ENCODE measurements at regions not wholly inside any gene's neighbourhood (a gene's known extent, or its start where the extent isn't known, plus 50 kb on each side); places are given as distances from the start of the nearest gene placed in this dataset.
"Not testable (repeated sequence)": the region's sequence is repeated elsewhere in the genome, so short reads cannot be mapped to it uniquely, and the experiment has no call there.

DNA sequence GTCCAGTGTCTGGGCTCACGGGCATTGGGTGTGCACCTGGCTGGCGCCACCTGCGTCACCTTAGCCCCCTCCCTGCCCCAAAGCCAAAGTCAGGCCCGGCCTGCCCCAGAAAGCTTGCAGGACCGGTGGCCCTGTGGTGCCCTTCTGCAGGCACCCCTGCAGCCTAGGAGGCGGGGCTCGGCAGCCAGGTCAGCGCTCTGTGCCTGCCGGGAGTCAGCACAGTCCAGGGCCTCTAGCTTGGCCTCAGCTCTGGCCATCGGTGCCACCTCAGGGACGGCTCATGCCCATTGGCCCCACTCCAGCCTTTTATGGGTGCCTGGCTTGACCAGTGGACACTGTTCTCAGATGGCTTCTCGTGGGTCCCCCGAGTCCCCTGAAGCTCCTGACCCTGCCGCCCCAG lies 118.5 kb downstream of the TMEM121 start:
- not testable (repeated sequence) for H3K4me3 ChIP-seq (ENCODE audit: low read depth, low read length); H3K27me3 ChIP-seq (ENCODE audit: control insufficient read depth, insufficient read depth, low read length)

DNA sequence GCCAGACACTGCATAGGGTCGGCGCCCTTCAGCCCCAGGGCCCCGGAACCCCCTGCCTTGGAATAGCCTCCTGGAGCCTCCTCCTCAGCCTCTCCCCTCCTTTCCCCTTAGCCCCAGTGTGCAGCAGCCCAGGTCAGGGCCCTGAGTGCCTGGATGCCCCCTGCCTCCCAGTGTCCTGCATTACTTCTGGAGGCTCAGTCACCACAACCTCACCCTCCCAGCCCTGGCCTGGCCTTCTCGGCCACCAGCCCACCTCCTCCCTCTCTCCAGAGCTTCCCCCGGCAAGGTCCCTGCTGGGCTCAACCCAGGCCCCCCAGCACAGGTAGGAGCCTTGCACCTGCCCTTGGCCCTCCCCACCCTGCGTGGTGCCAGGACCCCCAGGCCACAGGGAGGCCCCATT lies 119.0 kb downstream of the TMEM121 start:
- DNase-seq (ENCODE audit: low read depth); H3K36me3 ChIP-seq (ENCODE audit: control insufficient read depth, insufficient read depth, low read length); H3K4me3 ChIP-seq (ENCODE audit: low read depth, low read length); H3K27me3 ChIP-seq (ENCODE audit: control insufficient read depth, insufficient read depth, low read length): not testable (repeated sequence)

More for the DNA sequence above, 118.5 kb downstream of the TMEM121 start:
- H3K36me3 ChIP-seq (ENCODE audit: control insufficient read depth, insufficient read depth, low read length); DNase-seq (ENCODE audit: low read depth): not testable (repeated sequence)

DNA sequence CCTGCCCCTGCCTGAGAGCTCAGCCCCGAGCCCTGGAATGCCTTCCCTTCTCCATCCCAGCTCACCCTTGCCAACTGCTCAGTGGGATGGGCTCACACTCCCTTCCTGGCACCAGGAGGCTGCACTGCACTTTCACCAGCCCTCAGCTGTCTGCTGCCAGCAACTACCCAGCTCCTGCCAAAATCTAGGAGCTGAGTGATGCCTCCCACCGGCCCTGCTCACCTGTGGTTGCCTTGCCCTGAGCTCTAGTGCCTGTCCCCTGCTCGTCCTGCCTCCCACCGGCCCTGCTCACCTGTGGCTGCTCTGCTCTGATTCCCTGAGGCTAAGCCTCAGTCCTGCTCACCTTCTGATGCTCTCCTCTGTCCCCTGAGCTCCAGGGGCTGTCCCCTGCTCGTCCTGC lies 119.8 kb downstream of the TMEM121 start:
- no peak for DNase-seq (ENCODE audit: low read depth)
- Histone ChIP-seq H3K27me3 (ENCODE audit: control insufficient read depth, insufficient read depth, low read length) (no peaks in the 10 kb centered on the region), H3K36me3 (ENCODE audit: control insufficient read depth, insufficient read depth, low read length) (no peaks in the 10 kb centered on the region), H3K4me3 (ENCODE audit: low read depth, low read length) (no peak overlapping the region)
- TF ChIP-seq, protein P1, sequence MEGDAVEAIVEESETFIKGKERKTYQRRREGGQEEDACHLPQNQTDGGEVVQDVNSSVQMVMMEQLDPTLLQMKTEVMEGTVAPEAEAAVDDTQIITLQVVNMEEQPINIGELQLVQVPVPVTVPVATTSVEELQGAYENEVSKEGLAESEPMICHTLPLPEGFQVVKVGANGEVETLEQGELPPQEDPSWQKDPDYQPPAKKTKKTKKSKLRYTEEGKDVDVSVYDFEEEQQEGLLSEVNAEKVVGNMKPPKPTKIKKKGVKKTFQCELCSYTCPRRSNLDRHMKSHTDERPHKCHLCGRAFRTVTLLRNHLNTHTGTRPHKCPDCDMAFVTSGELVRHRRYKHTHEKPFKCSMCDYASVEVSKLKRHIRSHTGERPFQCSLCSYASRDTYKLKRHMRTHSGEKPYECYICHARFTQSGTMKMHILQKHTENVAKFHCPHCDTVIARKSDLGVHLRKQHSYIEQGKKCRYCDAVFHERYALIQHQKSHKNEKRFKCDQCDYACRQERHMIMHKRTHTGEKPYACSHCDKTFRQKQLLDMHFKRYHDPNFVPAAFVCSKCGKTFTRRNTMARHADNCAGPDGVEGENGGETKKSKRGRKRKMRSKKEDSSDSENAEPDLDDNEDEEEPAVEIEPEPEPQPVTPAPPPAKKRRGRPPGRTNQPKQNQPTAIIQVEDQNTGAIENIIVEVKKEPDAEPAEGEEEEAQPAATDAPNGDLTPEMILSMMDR (IDR thresholded peaks at IDR 0.05; ENCODE audit: insufficient read depth, low read length, poor library complexity, severe bottlenecking) = no peak

DNA sequence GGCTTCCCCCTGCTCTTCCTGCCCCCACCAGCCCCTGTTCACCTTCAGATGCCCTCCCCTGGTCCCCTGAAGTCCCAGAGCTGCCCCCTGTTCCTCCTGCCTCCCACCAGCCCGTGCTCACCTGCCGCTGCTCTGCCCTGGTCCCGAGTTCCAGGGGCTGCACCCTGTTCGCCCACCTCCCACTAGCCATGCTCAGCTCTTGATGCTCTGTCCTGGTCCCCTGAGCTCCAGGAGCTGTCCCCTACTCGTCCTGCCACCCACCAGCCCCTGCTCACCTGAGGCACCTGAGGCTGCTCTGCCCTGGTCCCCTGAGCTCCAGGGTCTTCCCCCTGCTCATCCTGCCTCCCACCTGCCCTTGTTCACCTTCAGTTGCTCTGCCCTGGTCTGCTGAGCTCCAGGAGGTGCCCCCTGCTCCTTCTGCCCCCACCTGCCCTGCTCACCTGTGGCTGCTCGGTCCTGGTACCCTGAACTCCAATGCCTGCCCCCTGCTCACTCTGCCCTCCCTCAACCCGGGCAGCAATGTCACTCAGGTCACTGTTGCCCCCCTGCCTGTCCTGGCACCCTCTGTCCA lies 120.4 kb downstream of the TMEM121 start:
- not testable (repeated sequence) for H3K27me3 ChIP-seq (ENCODE audit: control insufficient read depth, insufficient read depth, low read length); DNase-seq (ENCODE audit: low read depth); H3K36me3 ChIP-seq (ENCODE audit: control insufficient read depth, insufficient read depth, low read length); H3K4me3 ChIP-seq (ENCODE audit: low read depth, low read length)

DNA sequence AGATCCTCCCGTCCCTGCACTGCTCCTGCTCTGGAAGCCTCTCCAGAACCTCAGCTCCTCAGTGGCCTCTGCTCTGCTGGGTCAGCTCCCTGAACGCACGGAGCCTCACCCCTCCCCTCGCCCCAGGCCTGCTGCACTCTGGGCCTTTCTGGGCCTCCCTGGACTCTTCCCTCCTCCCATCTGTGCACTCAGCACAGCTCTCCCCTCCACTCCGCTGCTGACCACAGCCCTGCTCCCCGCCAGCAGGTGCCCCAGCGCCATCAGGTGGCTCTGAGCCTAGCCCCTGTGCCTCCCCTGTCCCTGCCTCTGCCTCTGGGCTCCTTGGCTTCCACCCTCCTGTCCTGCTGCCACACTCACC lies 121.0 kb downstream of the TMEM121 start:
- H3K4me3 ChIP-seq (ENCODE audit: low read depth, low read length); H3K27me3 ChIP-seq (ENCODE audit: control insufficient read depth, insufficient read depth, low read length); H3K36me3 ChIP-seq (ENCODE audit: control insufficient read depth, insufficient read depth, low read length); DNase-seq (ENCODE audit: low read depth): not testable (repeated sequence)

DNA sequence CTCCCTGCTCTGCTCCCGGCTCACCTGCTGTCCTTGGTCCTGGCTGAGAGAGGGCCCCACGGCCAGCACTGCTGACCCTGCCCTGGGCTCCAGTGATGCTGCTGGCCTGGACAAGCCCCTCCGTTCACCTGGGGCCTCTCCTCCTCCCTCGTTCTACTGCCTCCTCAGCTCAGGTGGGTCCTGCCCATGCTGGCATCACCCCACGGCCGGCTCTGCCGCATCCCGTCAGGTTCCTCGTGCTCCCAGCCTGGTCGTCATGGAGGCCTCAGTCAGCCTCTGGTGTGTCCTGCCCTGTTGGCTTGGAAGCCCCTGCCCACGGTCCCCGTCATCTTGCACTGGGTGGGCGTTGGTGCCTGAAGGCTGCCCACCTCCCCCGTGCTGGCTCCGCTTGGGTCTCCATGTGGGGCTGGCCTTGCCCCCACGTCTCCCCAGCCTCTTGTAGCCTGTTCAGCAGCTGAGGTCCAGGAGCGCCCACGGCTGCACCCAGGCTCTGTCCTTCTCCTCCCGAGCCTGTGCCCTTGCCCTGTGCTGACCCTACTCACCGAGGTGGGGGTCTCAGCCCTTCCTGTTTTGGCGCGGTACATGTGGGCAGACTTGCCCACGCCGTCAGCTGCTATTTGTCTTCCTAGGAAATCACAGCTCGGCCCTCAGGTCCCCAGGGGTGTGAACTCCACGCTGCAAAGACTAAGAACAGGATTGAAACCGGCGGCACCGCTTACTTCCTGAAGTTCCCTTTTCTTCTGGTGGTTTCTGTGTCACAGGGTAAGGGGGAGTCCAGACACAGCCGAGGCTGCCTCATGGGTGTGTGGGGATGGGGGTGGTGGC lies 121.6 kb downstream of the TMEM121 start:
- TF ChIP-seq, protein P1 (IDR thresholded peaks at IDR 0.05; ENCODE audit: insufficient read depth, low read length, poor library complexity, severe bottlenecking) = no peak
- H3K4me3 ChIP-seq (ENCODE audit: low read depth, low read length) = no peak overlapping the region
- no peak for DNase-seq (ENCODE audit: low read depth)
- H3K27me3 ChIP-seq (ENCODE audit: control insufficient read depth, insufficient read depth, low read length) = no peaks in the 10 kb centered on the region
- no peaks in the 10 kb centered on the region for H3K36me3 ChIP-seq (ENCODE audit: control insufficient read depth, insufficient read depth, low read length)

DNA sequence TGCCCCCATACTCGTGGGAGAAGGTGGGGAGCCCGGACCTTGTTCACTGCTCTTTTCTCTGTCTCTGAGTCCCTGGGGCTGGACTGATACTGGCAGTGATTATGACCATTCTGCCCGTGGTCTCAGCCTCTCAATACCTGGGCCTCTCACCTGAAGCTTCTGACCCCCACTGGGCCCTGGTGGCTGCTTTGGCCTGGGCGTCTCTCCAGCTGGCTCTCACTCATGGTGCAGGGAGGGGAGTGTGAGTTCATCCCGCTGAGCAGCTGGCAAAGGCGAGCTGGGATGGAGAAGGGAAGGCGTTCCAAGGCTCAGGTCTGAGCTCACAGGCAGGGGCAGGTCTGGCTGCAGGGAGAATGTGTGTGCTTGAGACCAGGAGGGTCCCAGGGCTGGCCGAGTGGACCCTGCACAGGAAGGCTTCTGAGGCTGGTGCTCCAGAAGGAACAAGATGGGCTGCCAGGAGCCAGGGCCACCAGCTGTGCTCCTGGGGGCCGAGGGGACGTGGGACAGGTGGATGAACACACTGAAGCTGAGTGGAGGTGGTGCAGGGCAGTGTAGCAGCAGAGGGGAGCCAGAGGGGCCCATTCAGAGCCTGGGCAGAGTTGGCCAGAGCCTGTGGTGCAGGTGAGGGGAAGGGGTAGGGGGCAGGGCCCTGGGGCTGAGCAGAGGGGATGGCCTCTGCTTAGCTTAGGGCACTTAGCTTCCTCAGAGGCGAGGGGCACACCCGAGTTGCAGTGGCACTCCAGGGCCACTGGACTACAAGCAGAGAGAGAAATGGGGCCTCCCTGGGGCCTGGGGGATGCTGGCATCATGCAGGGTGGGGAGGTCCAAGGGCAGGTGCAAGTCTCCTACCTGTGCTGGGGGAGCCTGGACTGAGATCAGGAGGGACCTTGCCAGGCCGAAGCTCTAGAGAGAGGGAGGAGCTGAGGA lies 122.5 kb downstream of the TMEM121 start:
- not testable (repeated sequence) for H3K4me3 ChIP-seq (ENCODE audit: low read depth, low read length); H3K36me3 ChIP-seq (ENCODE audit: control insufficient read depth, insufficient read depth, low read length); H3K27me3 ChIP-seq (ENCODE audit: control insufficient read depth, insufficient read depth, low read length); DNase-seq (ENCODE audit: low read depth)

DNA sequence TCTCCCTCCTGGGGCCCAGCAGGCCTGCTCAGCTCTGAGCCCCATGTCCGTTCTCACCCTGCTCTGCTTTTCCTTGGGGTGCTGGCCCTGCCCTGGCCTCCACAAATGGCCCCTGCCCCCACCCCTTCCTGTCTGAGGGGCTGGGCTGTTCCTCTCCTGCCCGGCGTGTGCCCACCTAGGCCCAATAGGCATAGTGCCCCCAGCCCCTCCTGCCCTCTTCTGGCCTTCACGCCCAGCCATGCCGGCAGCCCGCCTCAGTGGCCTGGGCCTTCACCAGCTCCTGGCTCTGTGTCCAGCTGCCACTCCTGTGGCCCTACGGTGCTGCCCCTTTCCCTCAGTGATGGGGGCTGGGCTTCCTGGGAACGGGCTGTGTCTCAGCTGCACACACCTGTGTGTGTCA lies 125.9 kb downstream of the TMEM121 start:
- H3K36me3 ChIP-seq (ENCODE audit: control insufficient read depth, insufficient read depth, low read length); H3K27me3 ChIP-seq (ENCODE audit: control insufficient read depth, insufficient read depth, low read length); H3K4me3 ChIP-seq (ENCODE audit: low read depth, low read length); DNase-seq (ENCODE audit: low read depth): not testable (repeated sequence)

DNA sequence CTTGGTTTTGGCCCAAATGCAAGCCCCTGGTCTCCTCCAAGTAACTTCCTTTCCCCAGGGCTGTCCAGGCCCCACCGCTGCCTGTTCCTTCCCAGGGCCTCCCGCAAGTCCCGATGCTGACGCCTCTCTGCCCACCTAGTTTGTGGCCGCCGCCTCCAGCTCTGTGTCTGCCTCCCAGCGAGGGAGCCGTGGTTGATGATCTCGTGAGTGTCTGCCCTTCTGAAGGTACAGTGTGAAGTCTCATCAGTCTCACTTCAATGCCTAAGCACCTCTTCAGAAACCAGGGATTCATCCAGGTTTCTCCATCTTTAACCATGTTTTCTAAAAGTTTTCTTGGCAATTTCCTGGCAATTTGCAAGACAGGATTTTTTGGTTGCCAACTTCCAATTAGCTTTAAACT lies 127.5 kb downstream of the TMEM121 start:
- not testable (repeated sequence) for H3K27me3 ChIP-seq (ENCODE audit: control insufficient read depth, insufficient read depth, low read length); H3K36me3 ChIP-seq (ENCODE audit: control insufficient read depth, insufficient read depth, low read length); DNase-seq (ENCODE audit: low read depth); H3K4me3 ChIP-seq (ENCODE audit: low read depth, low read length)

DNA sequence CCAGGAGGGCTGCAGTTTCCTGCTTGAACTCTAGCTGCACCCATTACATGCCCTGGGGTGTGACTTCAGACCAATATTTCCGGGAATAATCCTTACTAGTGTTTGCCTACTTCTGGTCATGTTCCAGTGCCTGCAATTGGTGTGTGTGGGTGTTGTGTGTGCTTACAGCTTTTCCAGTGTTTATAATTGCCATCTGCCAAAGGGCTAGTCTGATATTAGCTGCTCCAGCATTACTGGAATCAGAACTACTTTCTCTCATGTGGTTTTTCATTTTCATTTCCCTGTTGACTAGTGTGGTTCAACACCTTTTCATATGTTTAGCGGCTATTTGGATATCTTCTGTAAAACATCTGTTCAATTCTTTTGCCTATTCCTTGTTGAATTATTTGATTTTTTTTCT lies 132.9 kb downstream of the TMEM121 start:
- not testable (repeated sequence) for H3K27me3 ChIP-seq (ENCODE audit: control insufficient read depth, insufficient read depth, low read length); H3K36me3 ChIP-seq (ENCODE audit: control insufficient read depth, insufficient read depth, low read length); H3K4me3 ChIP-seq (ENCODE audit: low read depth, low read length); DNase-seq (ENCODE audit: low read depth)
